Panc1 (cell line): ENCODE measurements at regions not wholly inside any gene's neighbourhood (a gene's known extent, or its start where the extent isn't known, plus 50 kb on each side); places are given as distances from the start of the nearest gene placed in this dataset.

ENCODE experiments used
- ATAC-seq: fragments of 200-7000 bp; cut with Tn5 transposase; 2 replicates; pipeline ENCODE4 v1.9.1; 2020; ENCODE audit warnings: mild to moderate bottlenecking, moderate library complexity
- BruUV-seq: library from RNA; stranded (reverse); fragments of 400-500 nt; replicated peaks from 2 replicates; lab custom pipeline; 2021; lab: Mats Ljungman, UMichigan
- CTCF ChIA-PET: fragments of 300-600 bp; sonication (Branson Sonifier 250); formaldehyde crosslinking; loops from one replicate; lab custom pipeline; 2022; ENCODE audit warnings: antibody characterized with exemption; lab: Charles Lee
- POLR2A ChIA-PET: fragments of 300-600 bp; sonication (Branson Sonifier 250); formaldehyde crosslinking; loops from one replicate; lab custom pipeline; 2022; ENCODE audit warnings: antibody characterized with exemption; lab: Charles Lee
- DNase-seq: peaks from one replicate; pipeline ENCODE4 v3.0.0-alpha.2; 2010; ENCODE audit warnings: low read depth, low spot score
- H3K27ac ChIP-seq: 2 replicates; pipeline ENCODE4 v1.5.1; 2011; ENCODE audit warnings: mild to moderate bottlenecking, low read length, inconsistent platforms
- H3K27me3 ChIP-seq: fragments of 200-500 bp; sonication (Bioruptor generic); 2 replicates; pipeline ENCODE4 v1.6.0; 2014; ENCODE audit warnings: low read length, inconsistent platforms; ENCODE audit not compliant: control insufficient read depth, insufficient read depth
- H3K36me3 ChIP-seq: fragments of 200-500 bp; sonication (Bioruptor generic); 2 replicates; pipeline ENCODE4 v1.5.1; 2014; ENCODE audit warnings: inconsistent platforms, mild to moderate bottlenecking, low read length, moderate library complexity; ENCODE audit not compliant: control insufficient read depth, insufficient read depth
- H3K4me1 ChIP-seq: 2 replicates; pipeline ENCODE4 v1.5.1; 2011; ENCODE audit warnings: inconsistent platforms, mild to moderate bottlenecking, low read length, moderate library complexity; ENCODE audit not compliant: control insufficient read depth, insufficient read depth
- H3K4me3 ChIP-seq, 2 experiments: 2 replicates each; pipeline ENCODE4 v1.5.1; 2011 to 2012; ENCODE audit warnings: low read depth in 2 of 2, low read length in 2 of 2, mild to moderate bottlenecking in 2 of 2, inconsistent platforms in 1 of 2, moderate library complexity in 1 of 2
- H3K9me3 ChIP-seq: fragments of 200-500 bp; sonication (Bioruptor generic); 2 replicates; pipeline ENCODE4 v1.5.1; 2014; ENCODE audit warnings: low read depth, mild to moderate bottlenecking, inconsistent platforms, low read length, moderate library complexity; ENCODE audit not compliant: control insufficient read depth, insufficient read depth
- CTCF ChIP-seq: fragments of 450-650 bp; IDR thresholded peaks from 2 replicates; pipeline ENCODE4 v1.5.1; 2017; ENCODE audit warnings: mild to moderate bottlenecking
- POLR2AphosphoS5 ChIP-seq: IDR thresholded peaks from 2 replicates; pipeline ENCODE4 v1.6.1; 2012; ENCODE audit warnings: mild to moderate bottlenecking, low read depth, low read length, moderate library complexity
- REST ChIP-seq, 2 experiments: IDR thresholded peaks; 2 replicates each; pipeline ENCODE4 v1.6.1; 2011 to 2012; ENCODE audit warnings: low read depth in 2 of 2, control low read depth in 1 of 2, low read length in 1 of 2, mild to moderate bottlenecking in 1 of 2, moderate library complexity in 1 of 2; ENCODE audit not compliant: insufficient read depth in 1 of 2
- SIN3A ChIP-seq: IDR thresholded peaks from 2 replicates; pipeline ENCODE4 v1.6.1; 2012; ENCODE audit warnings: low read depth, mild to moderate bottlenecking, low read length, moderate library complexity, borderline replicate concordance; ENCODE audit not compliant: insufficient read depth
- TCF7L2 ChIP-seq: IDR thresholded peaks from 2 replicates; pipeline ENCODE4 v1.6.1; 2011; ENCODE audit warnings: mild to moderate bottlenecking, low read depth, low read length, inconsistent platforms
- in situ Hi-C: cut with HindIII; loops from 2 replicates; pipeline ENCODE4 v1.10.0; 2016; ENCODE audit warnings: low sequenced_read_pairs, low pct_unique_long_range_greater_than_20kb
- intact Hi-C: fragments of 100-400 bp; cut with micrococcal nuclease; formaldehyde crosslinking; loops from one replicate; pipeline ENCODE4 v1.10.0; 2022; ENCODE audit not compliant: unreplicated experiment

DNA sequence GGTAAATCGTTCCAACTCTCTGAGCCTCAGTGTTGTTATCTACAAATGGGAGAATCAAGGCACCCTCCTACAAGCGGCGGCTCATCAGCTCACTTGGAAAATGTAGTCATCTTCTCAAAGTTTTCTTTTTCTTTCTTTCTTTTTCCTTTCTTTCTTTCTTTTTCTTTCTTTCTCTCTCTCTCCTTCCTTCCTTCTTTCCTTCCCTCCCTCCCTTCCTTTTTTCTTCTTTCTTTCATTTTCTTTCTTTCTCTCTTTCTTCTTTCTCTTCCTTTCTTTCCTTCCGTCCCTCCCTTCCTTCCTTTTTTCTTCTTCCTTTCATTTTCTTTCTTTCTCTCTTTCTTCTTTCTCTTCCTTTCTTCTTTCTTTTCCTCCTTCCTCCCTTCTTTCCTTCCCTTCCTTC is 55.0 kb upstream of the TGM3 start:
- no TSS peak for BruUV-seq
- ChIA-PET CTCF (no interaction called here), POLR2A (no interaction called here)
- no peak for DNase-seq
- no peak overlapping the region for H3K27ac ChIP-seq
- no peaks in the 10 kb centered on the region for H3K9me3 ChIP-seq
- intact Hi-C loops (no loop called here), in situ Hi-C loops (no loop called here)
- H3K4me1 ChIP-seq: no peaks in the 10 kb centered on the region; the same call in 1 of the 2 replicates
- ATAC-seq: no peak
- no peaks in the 10 kb centered on the region for H3K36me3 ChIP-seq
- H3K27me3 ChIP-seq: peaks cover 9% of the 10 kb centered on the region; the same call in 1 of the 2 replicates
- TF ChIP-seq REST (IDR thresholded peaks at IDR 0.05; ENCODE audit: insufficient read depth in 1 of 2, low read depth in 2 of 2, low read length in 1 of 2): no peak
- no peak for TF ChIP-seq CTCF
- no peak for TF ChIP-seq TCF7L2
- no peak for TF ChIP-seq POLR2AphosphoS5
- TF ChIP-seq SIN3A: no peak
- H3K4me3 ChIP-seq: no peak overlapping the region

DNA sequence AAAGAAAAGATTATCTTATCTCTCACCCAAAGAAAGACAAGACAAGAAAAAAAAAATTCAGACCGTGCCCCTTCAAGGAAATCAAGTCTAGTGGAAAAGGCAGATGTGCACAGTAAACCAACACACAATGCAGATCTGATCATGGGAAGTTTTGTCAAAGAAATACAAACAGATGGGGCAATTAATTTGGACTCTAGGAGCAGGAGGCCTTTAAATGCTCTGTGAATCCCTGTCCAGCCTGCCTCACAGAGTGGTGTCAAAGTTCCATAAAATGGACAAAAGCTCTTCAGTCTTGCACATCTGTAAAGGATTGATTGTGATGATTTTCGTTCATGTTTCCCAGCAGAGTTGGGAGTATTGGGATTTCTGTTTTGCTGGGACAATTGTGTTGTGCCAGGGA is 53.1 kb upstream of the TGM3 start:
- intact Hi-C loops (no loop called here), in situ Hi-C loops (no loop called here)
- no TSS peak for BruUV-seq
- no peaks in the 10 kb centered on the region for H3K9me3 ChIP-seq
- peaks cover 11% of the 10 kb centered on the region; the same call in 1 of the 2 replicates for H3K27me3 ChIP-seq
- DNase-seq (no peak), ATAC-seq (no peak)
- POLR2A ChIA-PET: no interaction called here
- H3K27ac ChIP-seq: no peak overlapping the region
- CTCF ChIA-PET: no interaction called here
- no peaks in the 10 kb centered on the region; the same call in 1 of the 2 replicates for H3K4me1 ChIP-seq
- no peak overlapping the region for H3K4me3 ChIP-seq
- TF ChIP-seq CTCF (no peak), POLR2AphosphoS5 (no peak), SIN3A (no peak), TCF7L2 (no peak)
- no peaks in the 10 kb centered on the region for H3K36me3 ChIP-seq
